Activated naive CD4-positive, alpha-beta T cell treated with anti-CD3 and anti-CD28 coated beads, Interleukin-2, amount 50 U/mL, for 24 hours (primary cell): ENCODE measurements at regions not wholly inside any gene's neighbourhood (a gene's known extent, or its start where the extent isn't known, plus 50 kb on each side); places are given as distances from the start of the nearest gene placed in this dataset.

Experiments used
- H3K27ac Mint-ChIP-seq: one replicate; pipeline ENCODE4 v1.8.0; 2021; ENCODE audit warnings: mild to moderate bottlenecking, mixed read lengths
- H3K27me3 Mint-ChIP-seq: one replicate; pipeline ENCODE4 v1.8.0; 2021; ENCODE audit warnings: mixed read lengths
- H3K36me3 Mint-ChIP-seq: one replicate; pipeline ENCODE4 v1.8.0; 2021; ENCODE audit warnings: mixed read lengths
- H3K4me1 Mint-ChIP-seq: one replicate; pipeline ENCODE4 v1.8.0; 2021; ENCODE audit warnings: mixed read lengths
- H3K4me3 Mint-ChIP-seq: one replicate; pipeline ENCODE4 v1.8.0; 2021; ENCODE audit warnings: mild to moderate bottlenecking, mixed read lengths
- H3K9me3 Mint-ChIP-seq: one replicate; pipeline ENCODE4 v1.8.0; 2021; ENCODE audit warnings: mixed read lengths

- no peaks in the 10 kb centered on the region for H3K36me3 Mint-ChIP-seq
- no peaks in the 10 kb centered on the region for H3K9me3 Mint-ChIP-seq
- no peak overlapping the region for H3K4me3 Mint-ChIP-seq
- H3K27me3 Mint-ChIP-seq, result peaks cover 5% of the 10 kb centered on the region
- H3K4me1 Mint-ChIP-seq, result no peaks in the 10 kb centered on the region
- no peak overlapping the region for H3K27ac Mint-ChIP-seq
Measured at GRCh38 chr16:82454566-82454965, 172.2 kb upstream of the CDH13 start.

GRCh38 chr16:82454152-82454551 is 172.6 kb upstream of the CDH13 start:
- H3K4me3 Mint-ChIP-seq, result no peak overlapping the region

DNA sequence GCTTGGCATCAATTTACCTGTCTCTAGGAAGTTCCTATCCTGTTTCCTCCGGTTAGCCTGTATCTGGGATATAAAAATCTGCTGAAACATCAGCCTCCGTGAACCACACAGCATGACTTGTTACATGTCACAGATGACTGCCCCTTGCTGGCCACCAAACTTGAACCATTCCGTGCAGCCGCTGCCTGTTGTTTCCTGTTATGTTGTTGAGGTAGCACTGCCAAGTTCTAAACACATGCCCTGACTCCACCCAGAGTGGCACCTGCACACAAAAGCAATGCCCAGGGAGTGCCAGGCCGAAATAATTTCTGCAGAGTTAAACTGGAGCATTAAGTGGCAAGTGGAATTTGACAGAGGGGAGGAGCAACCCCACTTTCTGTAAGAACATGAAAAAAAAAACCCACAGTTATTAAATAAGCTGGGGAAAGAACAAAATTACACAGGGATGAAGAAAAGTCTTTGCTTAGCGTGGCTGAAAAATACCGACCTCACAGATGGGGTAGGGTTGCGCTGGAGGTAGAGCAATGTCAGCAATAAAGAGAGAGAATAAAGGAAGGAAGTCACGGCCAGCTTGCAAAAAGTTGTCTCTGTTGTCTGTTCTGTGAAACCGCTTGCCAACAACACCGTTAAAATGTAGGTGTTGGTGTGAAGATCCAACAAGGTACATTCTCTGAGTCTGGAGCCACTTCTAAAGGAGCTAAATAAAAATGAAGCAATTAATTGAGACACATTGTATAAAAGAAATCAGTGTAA is 174.6 kb upstream of the CDH13 start:
- H3K27me3 Mint-ChIP-seq, result peaks cover 4% of the 10 kb centered on the region
- peaks cover 5% of the 10 kb centered on the region for H3K9me3 Mint-ChIP-seq
- H3K4me1 Mint-ChIP-seq, result no peaks in the 10 kb centered on the region
- peak overlapping the region; percentile 61 for H3K27ac Mint-ChIP-seq
- no peaks in the 10 kb centered on the region for H3K36me3 Mint-ChIP-seq
- H3K4me3 Mint-ChIP-seq, result no peak overlapping the region

More at GRCh38 chr16:82454152-82454551, 172.6 kb upstream of the CDH13 start:
- Mint-ChIP-seq H3K9me3 (peaks cover 3% of the 10 kb centered on the region), H3K27ac (no peak overlapping the region), H3K27me3 (peaks cover 4% of the 10 kb centered on the region), H3K36me3 (no peaks in the 10 kb centered on the region), H3K4me1 (no peaks in the 10 kb centered on the region)

DNA sequence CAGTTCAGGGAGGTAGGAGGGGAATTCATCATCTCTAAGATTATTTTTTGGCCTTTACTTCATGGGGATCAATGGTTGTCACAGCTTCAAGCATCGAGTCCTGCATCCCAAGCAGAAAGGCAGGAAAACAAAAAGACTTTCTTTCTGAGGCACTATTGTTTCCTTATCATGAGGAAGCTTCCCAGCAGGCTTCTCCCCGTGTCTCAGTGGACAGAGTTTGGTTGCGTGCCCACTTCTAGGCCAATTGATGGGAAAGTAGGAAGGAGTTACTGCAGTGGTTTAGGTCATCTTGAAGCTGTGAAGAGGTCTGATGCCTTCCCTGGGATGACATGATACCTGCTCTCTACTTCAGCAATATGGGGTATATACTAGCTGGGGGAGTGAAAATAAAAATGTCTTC is 175.3 kb upstream of the CDH13 start:
- Mint-ChIP-seq H3K9me3 (peaks cover 5% of the 10 kb centered on the region), H3K4me3 (no peak overlapping the region), H3K27me3 (peaks cover 2% of the 10 kb centered on the region), H3K36me3 (no peaks in the 10 kb centered on the region), H3K4me1 (no peaks in the 10 kb centered on the region), H3K27ac (no peak overlapping the region)

DNA sequence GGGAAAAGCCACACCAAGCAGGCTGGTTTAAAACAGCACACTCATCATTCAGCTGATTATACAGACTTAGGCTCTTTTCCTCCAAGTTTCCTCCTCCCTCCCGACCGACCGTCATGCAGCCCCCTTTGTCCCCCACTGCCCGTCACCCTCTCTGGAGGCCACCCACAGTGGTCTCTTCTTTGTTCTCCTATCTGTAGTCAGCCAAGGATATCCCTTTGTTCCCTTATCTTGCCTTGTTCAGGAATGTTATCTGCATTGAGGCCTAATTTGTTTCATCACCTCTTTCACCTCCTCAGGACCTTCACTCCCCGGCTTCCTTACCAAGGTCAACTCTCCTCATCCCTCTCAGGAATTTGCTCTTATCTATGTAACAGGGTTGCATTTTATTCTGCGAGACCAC is 186.4 kb upstream of the CDH13 start:
- no peaks in the 10 kb centered on the region for H3K9me3 Mint-ChIP-seq
- H3K4me3 Mint-ChIP-seq, result no peak overlapping the region
- H3K4me1 Mint-ChIP-seq, result no peaks in the 10 kb centered on the region
- H3K27me3 Mint-ChIP-seq, result peaks cover 4% of the 10 kb centered on the region
- no peak overlapping the region for H3K27ac Mint-ChIP-seq
- H3K36me3 Mint-ChIP-seq, result no peaks in the 10 kb centered on the region

DNA sequence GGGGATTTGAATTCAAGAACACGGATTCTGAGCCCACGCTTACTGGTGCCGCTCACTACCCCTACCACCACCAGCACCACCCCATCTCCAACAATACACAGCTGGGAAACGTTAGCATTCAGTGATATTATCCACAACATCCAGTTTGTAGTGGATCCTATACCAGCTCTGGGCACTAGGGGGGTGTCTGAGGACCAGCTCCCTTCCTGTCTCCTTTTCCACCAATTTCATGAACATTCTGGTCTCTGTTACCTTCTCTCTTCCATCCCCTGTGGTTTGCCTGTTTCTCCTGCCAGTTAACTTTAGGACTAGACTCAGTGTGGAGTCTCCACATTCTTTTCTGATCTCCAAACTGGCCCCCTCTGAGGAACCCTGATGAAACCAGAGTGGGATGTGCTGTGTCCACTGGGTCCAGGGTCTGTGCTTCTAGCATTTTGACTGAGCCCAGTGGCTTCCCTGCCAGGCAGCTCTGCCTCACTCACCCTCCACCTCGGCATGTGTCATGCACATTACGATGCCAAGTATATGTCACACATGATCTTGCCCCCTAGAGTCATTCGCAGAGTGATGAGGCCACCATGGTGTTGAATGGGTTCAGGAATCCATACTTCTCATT is 187.0 kb upstream of the CDH13 start:
- Mint-ChIP-seq H3K4me1 (no peaks in the 10 kb centered on the region), H3K27me3 (peaks cover 4% of the 10 kb centered on the region)

GRCh38 chr16:82433042-82433441 is 193.7 kb upstream of the CDH13 start:
- Mint-ChIP-seq H3K9me3 (no peaks in the 10 kb centered on the region), H3K4me3 (no peak overlapping the region), H3K4me1 (no peaks in the 10 kb centered on the region), H3K27ac (no peak overlapping the region), H3K36me3 (no peaks in the 10 kb centered on the region), H3K27me3 (no peaks in the 10 kb centered on the region)

More for the DNA sequence above, 187.0 kb upstream of the CDH13 start:
- Mint-ChIP-seq H3K4me3 (no peak overlapping the region), H3K9me3 (no peaks in the 10 kb centered on the region), H3K27ac (no peak overlapping the region), H3K36me3 (no peaks in the 10 kb centered on the region)

GRCh38 chr16:82432261-82432660 is 194.5 kb upstream of the CDH13 start:
- Mint-ChIP-seq H3K27ac (no peak overlapping the region), H3K27me3 (no peaks in the 10 kb centered on the region), H3K9me3 (no peaks in the 10 kb centered on the region), H3K4me1 (no peaks in the 10 kb centered on the region), H3K36me3 (no peaks in the 10 kb centered on the region), H3K4me3 (no peak overlapping the region)

DNA sequence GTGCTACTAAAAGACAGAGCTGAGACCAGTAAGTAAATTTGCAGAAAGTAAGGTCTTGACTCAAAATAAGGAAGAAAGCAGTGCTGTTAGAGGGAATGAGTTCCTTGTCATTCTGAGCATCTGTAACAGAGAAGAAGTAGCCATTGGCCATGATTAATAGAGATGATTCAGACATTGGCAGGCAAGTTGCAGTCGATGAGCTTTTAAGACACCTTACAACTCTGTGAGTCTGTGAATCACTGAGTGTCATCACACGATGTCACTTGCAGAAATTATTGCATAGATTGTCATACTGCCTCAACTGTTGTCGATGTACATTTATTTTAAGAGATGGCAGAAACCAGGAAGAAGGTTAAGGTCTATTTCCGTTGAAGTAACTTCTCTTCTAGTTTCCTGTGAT is 201.1 kb upstream of the CDH13 start:
- Mint-ChIP-seq H3K27ac (no peak overlapping the region), H3K36me3 (no peaks in the 10 kb centered on the region), H3K4me3 (no peak overlapping the region), H3K4me1 (no peaks in the 10 kb centered on the region), H3K9me3 (no peaks in the 10 kb centered on the region), H3K27me3 (peaks cover 3% of the 10 kb centered on the region)

DNA sequence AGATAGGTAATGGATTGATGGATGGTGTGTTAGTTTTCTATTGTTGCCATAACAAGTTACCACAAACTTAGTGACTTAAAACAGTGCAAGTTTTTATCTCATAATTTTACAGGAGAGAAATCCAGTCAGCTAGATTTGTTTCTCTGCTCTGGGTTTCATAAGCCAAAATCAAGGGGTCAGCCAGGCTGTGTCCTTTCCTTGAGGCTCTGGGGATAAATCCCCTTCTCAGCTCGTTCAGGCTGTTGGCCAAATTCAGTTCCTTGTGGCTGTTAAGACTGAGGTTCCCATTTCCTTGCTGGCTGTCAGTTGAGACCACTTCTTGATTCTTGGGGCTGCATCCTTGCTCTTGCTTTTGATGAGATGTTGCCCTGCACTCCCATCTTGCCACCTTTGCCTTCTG is 204.9 kb upstream of the CDH13 start:
- Mint-ChIP-seq H3K9me3 (no peaks in the 10 kb centered on the region), H3K27me3 (peaks cover 3% of the 10 kb centered on the region), H3K27ac (no peak overlapping the region), H3K4me1 (no peaks in the 10 kb centered on the region), H3K36me3 (no peaks in the 10 kb centered on the region), H3K4me3 (no peak overlapping the region)

DNA sequence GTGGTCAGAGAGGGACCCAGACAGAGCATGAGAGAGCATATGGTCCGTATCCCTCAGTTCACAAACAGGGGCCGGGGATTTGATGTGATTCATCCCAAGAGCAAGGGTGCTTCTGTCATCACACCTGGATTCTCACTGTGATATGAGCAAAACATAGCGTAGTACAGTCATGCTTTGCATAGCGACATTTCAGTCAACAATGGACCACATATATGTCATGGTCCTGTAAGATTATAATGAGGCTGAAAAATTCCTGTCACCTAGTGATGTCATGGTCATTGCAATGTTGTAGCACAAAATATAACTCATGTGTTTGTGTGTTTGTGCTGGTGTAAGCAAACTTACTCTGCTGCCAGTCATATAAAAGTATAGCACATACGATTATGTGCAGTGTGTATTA is 207.4 kb upstream of the CDH13 start:
- Mint-ChIP-seq H3K27ac (no peak overlapping the region), H3K36me3 (no peaks in the 10 kb centered on the region), H3K9me3 (no peaks in the 10 kb centered on the region), H3K4me1 (no peaks in the 10 kb centered on the region), H3K4me3 (no peak overlapping the region), H3K27me3 (no peaks in the 10 kb centered on the region)

GRCh38 chr16:82414476-82414875 is 212.3 kb upstream of the CDH13 start:
- H3K4me3 Mint-ChIP-seq, result no peak overlapping the region
- no peaks in the 10 kb centered on the region for H3K27me3 Mint-ChIP-seq

GRCh38 chr16:82412770-82413169 is 214.0 kb upstream of the CDH13 start:
- H3K27ac Mint-ChIP-seq, result no peak overlapping the region
- H3K9me3 Mint-ChIP-seq, result no peaks in the 10 kb centered on the region
- no peaks in the 10 kb centered on the region for H3K4me1 Mint-ChIP-seq
- H3K4me3 Mint-ChIP-seq, result no peak overlapping the region
- H3K27me3 Mint-ChIP-seq, result no peaks in the 10 kb centered on the region
- no peaks in the 10 kb centered on the region for H3K36me3 Mint-ChIP-seq

More at GRCh38 chr16:82414476-82414875, 212.3 kb upstream of the CDH13 start:
- no peaks in the 10 kb centered on the region for H3K36me3 Mint-ChIP-seq
- H3K4me1 Mint-ChIP-seq, result no peaks in the 10 kb centered on the region
- no peaks in the 10 kb centered on the region for H3K9me3 Mint-ChIP-seq
- no peak overlapping the region for H3K27ac Mint-ChIP-seq

DNA sequence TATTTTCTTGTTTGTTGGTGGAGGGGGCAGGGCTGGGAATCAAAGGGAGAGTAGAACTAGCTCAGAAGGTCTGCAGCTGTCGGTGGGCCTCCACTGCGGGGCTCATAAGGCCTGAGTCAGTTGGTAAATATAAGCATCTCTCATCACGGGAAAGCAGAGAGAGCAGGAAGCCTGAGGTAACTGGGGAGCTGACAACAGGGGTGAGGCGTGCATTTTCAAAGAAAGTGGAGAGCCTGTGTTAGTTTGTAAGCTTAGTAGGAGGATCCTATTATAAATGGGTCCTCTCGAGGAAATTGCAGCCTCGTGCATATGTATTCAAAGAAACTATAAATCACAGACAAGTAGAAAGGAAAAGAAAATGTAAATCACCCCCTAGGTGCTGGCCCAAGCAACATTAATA is 221.0 kb upstream of the CDH13 start:
- no peak overlapping the region for H3K27ac Mint-ChIP-seq

GRCh38 chr16:82404586-82405315 is 222.0 kb upstream of the CDH13 start:
- H3K36me3 Mint-ChIP-seq, result no peaks in the 10 kb centered on the region
- H3K27me3 Mint-ChIP-seq, result peaks cover 7% of the 10 kb centered on the region
- H3K9me3 Mint-ChIP-seq, result no peaks in the 10 kb centered on the region
- H3K27ac Mint-ChIP-seq, result no peak overlapping the region
- H3K4me1 Mint-ChIP-seq, result no peaks in the 10 kb centered on the region
- no peak overlapping the region for H3K4me3 Mint-ChIP-seq

More for the DNA sequence above, 221.0 kb upstream of the CDH13 start:
- H3K36me3 Mint-ChIP-seq, result no peaks in the 10 kb centered on the region
- no peaks in the 10 kb centered on the region for H3K4me1 Mint-ChIP-seq
- H3K4me3 Mint-ChIP-seq, result no peak overlapping the region
- peaks cover 7% of the 10 kb centered on the region for H3K27me3 Mint-ChIP-seq
- H3K9me3 Mint-ChIP-seq, result no peaks in the 10 kb centered on the region

- Mint-ChIP-seq H3K27ac (no peak overlapping the region), H3K9me3 (no peaks in the 10 kb centered on the region), H3K36me3 (no peaks in the 10 kb centered on the region), H3K4me3 (no peak overlapping the region), H3K27me3 (peaks cover 7% of the 10 kb centered on the region), H3K4me1 (no peaks in the 10 kb centered on the region)
Measured at GRCh38 chr16:82402665-82403218, 224.0 kb upstream of the CDH13 start.
